ENCODE measurements at regions not wholly inside any gene's neighbourhood (a gene's known extent, or its start where the extent isn't known, plus 50 kb on each side); places are given as distances from the start of the nearest gene placed in this dataset.

DNA sequence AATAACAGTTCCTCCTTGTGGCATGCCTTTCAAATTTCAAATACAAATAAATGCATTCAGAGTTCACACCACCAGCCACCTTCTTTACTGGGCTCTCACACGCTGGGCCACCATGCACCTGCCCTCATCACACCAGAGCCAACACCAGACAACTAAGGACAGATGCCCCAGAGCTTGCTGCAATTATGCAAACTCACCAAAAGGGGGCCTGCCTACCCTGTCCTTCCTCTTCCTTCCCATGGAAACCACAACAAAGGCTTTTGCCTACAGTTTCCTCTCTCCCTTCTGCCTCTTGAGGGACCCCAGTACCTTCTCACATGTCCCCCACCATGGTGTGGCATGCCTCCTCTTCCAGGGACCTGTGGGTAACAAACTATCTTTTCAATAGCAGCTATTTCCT, 1333.9 kb upstream of the TENM3 start:
- DNase-seq = no peak

GRCh38 chr4:180913750-180914149, 1329.5 kb upstream of the TENM3 start:
- no peak for DNase-seq

DNA sequence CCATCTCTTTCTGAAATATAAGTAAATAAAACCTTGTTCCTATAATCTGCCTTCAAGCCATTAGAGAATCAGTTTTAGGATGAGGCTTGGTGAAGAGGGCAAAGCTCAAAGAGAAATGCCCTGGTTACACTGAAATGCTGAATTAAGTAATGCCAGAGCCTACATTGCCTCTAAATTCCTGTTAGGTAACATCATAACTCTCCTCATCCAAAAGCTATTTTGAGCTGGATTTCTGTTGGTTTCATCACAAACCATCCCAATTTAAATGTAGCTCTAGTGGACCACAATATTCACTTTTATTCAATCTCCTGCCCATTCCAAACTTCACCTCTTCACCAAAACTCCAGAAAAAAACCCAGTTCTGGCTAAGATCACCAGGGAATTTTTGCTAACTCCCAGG, 1319.7 kb upstream of the TENM3 start:
- DNase-seq = no peak

DNA sequence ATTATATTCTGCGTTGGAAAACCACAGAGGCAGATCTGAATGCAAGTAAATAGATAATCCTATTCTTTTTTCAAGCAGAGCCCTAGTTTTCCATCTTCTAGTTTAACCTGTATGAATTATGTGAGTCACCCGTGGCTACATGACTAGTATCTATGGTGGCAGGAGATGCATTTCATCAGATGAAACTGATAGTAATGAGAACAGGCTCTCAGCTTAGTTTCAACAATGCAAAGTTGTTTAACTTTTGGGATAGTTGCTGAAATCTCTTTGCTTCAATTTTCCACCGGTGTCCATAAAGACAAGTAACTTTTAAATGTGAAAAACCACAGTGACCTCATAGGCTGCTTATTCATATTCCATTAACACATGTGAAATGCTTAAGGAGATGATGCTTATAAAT, 1317.4 kb upstream of the TENM3 start:
- no peak for DNase-seq

DNA sequence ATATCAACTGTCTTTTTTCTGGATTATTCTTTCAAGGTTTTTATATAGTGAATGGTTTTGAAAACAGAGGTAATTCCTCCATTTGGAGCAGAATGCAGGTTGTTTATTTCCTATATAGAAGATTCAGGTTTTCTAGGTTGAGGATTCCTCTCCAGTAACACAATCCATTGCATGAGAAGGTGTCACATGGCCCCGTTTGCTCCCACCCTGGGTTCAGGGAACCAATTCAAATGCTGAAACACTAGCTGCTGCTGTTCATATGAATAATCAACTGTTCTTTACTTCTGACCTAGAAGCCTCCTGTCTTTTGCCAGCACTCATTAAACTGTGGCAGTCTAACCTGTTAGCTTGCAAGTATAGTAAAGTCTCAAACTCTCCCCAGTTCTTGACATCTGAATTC, 1316.9 kb upstream of the TENM3 start:
- no peak for DNase-seq

GRCh38 chr4:180932370-180933001, 1310.7 kb upstream of the TENM3 start:
- DNase-seq = no peak

- DNase-seq = no peak
Observed at GRCh38 chr4:180937083-180937482, 1306.1 kb upstream of the TENM3 start.

- no peak for DNase-seq
Observed at GRCh38 chr4:180940680-180941079, 1302.5 kb upstream of the TENM3 start.

DNA sequence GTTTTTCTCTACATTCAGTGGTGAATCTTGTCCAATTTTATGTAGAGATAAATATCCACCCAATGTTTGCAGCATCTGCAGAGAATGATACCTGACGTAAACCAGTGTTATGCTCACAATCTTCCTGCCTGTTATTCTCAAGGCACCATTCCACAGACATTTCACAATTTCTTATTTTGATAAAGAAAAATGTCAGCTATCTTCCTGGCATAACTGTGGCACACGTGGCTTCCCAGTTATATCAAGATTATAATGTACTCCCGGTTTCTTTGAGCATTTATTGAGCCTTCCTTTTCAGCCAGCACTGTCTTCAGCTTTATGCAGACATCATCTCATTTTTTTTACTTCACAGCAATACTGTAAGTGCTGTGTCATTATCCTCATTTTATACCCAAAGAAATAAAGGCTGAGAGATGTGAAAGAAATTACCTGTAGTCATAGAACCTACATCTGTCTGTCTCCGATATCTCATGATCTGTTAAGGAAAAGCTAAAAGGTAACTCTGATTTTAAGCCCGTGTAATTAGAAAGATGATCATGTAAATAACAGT, 1300.8 kb upstream of the TENM3 start:
- DNase-seq = no peak

GRCh38 chr4:180946188-180946587, 1297.0 kb upstream of the TENM3 start:
- DNase-seq = no peak

GRCh38 chr4:180947425-180947824, 1295.8 kb upstream of the TENM3 start:
- DNase-seq = no peak

- DNase-seq = no peak
Observed at GRCh38 chr4:180949424-180950213, 1293.6 kb upstream of the TENM3 start.

GRCh38 chr4:180950377-180950776, 1292.8 kb upstream of the TENM3 start:
- DNase-seq = no peak

DNA sequence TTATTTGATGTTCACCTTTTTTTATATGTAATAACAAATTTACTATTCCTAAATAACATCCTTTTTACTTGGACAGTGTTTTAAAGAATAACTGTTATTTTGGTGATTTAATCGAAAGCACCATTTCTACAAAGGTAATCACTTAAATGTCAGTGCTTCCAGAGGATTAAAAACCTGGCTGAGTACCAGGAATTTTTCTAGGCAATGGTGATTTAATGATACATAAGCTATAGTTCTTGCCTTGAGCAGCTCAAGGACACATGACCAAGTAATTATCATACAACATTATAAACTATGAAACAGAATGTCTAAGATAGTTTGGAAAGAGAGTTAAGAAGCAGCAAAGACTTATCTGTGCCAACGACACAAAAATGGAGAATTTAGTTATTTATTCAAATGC, 1291.9 kb upstream of the TENM3 start:
- no peak for DNase-seq

DNA sequence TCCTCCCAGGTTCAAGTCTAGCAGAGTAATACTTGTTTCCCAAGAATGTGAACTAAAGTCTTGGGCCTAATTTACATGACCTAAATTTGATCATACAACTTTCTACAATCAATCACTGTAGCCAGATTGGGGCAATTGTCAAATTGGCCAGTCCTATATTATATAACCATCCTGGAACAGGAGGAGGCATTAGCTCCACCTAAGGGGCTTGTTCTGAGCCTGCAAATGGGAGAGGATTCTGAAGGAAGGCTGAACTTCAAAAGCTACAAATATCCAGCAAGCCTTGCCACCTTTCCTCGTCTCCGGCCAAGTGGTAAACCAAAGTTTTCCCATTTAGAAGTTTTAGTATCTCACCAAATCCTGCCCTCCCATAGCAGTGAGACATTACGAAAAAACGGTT, 1289.6 kb upstream of the TENM3 start:
- no peak for DNase-seq

DNA sequence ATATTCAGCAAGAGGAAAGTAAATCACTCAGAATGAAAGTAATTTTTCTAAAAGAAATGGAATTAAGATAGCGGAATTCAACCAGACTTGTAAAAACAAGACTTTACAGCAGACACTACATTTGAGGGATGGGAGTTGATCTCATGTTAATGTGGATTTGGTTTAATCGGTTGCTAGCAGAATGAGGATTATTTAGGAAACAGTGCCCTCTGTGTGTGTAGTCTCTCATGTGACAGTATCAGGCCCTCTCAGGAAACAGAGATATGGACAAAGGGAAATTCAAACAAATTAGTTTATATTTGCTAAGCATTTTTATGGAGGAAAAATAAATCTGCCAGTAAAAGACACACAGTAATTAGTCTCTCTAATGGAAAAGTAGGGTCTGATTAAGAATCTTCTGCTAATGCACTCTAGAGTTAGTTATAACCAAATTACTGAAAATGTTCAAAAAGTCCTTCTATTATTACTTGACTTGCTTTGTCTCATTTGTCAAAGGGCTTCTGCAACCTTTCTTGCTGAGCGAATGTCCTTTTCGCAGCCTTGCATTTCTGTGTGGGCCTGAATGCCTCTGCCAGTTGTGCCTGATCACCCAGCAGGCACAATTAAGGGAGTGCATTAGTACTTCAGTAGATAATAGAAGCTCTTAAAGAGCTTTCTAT, 1282.3 kb upstream of the TENM3 start:
- no peak for DNase-seq

DNA sequence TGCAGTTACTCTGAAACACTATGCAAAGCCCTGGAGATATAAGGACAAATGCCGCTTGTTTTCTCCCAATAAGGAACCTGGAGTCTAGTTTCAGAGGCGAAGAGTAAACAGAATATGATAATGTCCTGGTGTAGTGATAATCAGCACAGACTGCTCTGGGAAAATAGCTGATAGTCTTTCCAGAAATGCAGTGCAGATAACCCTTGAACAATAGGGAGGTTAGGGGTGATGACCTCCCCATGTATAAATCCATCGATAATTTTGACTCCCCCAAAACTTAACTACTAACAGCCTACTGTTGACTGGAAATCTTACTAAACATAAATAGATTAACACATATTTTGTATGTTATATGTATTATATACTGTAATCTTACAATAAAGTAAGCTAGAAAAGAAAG, 1280.9 kb upstream of the TENM3 start:
- DNase-seq = no peak

GRCh38 chr4:180966312-180966711, 1276.9 kb upstream of the TENM3 start:
- no peak for DNase-seq

DNA sequence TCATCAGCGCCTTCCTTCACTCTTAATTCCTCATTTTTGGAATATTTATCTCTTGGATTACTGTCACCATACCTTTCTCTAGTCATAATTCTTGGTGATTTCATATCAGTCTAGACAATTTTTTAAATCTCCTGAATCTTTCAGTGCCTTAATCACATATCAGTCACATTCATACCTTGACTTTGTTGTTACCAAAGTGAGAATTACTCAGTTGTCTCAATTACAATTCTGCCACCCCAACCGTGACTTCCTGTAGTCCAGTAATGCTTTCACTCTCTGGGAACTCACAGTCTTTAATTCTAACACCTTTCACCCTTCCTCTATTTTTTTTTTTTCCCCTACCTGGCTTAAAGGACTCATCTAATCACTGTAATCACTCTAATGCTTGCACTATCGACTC, 1275.3 kb upstream of the TENM3 start:
- no peak for DNase-seq

DNA sequence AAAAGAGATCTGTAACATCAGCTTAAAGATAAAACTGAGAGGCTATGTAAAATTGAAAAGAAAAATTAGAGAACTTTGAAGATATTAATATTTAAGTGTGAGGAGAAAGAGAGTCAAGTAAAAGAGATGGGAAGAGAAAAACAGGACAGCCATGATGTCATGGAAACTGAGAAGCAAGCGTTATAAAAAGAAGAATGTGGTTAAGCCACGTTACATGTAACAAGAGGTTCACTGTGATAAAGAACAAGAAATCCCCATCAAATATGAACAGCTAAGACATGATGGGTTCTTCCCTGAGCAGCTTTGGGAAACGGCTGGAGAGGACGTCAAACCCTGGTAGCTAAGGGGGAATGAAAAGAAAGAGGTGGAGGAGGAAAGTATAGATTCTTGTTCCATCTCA, 1269.3 kb upstream of the TENM3 start:
- no peak for DNase-seq

- DNase-seq = no peak
Observed at GRCh38 chr4:180990931-180991330, 1252.3 kb upstream of the TENM3 start.

DNA sequence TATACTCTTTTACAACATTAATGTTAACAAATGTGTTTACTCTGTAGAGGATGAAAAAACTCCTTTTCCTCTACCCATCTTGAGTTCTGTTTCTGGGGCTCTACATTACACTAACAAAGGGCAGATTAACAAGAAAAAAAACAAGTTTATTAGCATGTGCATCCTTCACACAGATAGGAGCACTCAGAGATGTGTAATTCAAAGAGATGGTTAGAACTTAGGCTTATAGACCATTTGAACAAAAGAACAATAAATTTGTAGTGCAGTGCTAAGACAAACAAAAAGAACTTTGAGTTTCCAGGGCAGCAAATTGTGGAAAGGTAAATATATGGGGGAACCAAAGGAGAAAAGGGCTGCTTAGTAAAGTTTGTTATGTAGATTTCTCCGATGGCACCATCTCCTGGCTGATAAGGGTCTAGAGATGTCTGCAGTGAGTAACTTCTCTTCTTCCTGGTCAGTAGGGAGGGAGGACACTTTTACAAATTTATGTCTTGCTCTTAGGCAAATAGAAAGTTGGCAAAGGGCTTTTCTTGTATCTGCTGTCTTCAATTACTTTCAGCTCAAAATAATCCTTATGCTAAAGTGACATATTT, 1249.9 kb upstream of the TENM3 start:
- DNase-seq = no peak

DNA sequence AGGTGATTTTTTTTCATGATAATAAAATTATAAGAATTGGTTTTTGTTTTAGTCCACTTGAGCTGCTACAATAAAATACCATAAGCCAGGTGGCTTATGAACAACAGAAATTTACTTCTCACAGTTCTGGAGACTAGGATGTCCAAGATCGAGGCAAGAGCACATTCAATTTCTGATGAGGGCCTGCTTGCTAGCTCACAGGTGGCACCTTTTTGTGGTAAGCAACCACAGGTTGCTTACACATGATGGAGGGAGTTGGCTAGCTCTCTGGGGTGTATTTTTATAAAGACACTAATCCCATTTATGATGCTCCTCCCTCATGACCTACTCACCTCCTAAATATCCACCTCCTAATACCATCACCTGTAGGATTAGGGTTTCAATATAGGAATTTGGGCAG, 1248.5 kb upstream of the TENM3 start:
- no peak for DNase-seq

DNA sequence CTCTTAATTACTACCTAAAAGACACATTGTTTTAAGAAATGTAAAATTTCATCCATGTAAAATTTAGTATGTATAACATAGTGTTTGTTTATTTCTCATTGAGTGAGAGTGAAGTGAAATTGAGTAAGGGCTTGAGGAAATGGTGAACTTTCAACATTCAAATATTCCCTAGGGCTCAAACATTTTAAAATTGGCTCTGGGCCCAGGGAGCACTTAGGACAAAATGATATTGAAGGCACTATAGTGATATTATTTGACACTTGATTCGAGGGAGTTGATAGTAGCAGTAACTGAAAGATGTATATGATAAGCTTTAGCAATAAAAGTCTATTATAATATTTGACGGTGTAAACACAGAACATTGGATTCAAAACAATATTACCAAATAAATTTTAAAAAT, 1244.0 kb upstream of the TENM3 start:
- DNase-seq = no peak

All from CD4-positive, alpha-beta T cell treated with Interleukin-4 for 1 hour (primary cell).